HG03280 (cell line): ENCODE measurements at regions not wholly inside any gene's neighbourhood (a gene's known extent, or its start where the extent isn't known, plus 50 kb on each side); places are given as distances from the start of the nearest gene placed in this dataset.
"Not testable (repeated sequence)": the region's sequence is repeated elsewhere in the genome, so short reads cannot be mapped to it uniquely, and the experiment has no call there.

Experiments
- ATAC-seq: cut with Tn5 transposase; IDR thresholded peaks from one replicate; pipeline ENCODE4 v1.9.1; 2021; ENCODE audit warnings: mild to moderate bottlenecking, moderate library complexity; ENCODE audit not compliant: unreplicated experiment

- no peak for ATAC-seq
Observed at GRCh38 chr3:19825193-19825592, 108.8 kb downstream of the EFHB start.

DNA sequence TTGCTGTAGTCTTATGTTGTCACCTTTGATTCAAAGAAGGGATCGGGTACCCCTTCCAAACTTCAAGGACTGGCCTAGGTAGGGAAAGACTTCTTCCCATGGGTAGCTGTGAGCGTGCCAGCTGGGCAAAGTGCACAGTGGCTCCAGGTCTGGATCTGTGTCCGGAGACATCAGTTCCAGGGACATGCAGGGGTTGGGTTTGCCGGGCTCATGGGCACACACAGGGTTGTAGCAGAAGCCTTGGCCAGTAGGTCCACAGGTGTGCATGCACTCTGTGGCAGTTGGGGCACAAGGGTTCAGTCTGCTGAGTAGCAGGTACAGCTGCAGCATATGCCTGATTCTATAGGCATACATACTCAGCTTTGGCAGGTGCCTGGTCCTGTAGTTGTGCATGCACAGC lies 111.2 kb downstream of the EFHB start:
- no peak for ATAC-seq

DNA sequence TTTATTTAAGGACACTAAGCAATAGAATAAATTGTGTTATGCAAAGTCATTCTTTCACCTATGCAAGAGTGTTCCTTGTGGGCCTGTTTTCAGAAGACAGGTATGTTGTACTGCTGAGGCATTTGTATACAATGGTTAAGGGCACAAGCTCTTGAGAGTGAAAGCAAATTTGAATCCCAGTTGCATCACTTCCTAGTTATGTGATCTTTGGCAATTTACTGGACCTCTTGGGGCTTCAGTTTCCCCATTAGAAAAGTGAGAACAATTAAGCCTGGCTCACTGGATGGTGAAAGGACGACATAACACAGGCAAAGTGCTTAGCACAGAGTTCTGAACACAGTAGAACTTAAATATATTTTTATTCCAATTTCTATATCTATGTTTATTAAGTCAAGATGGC lies 117.4 kb downstream of the EFHB start:
- ATAC-seq, result no peak

- no peak for ATAC-seq
Observed at GRCh38 chr3:19815805-19816204, 118.2 kb downstream of the EFHB start.

DNA sequence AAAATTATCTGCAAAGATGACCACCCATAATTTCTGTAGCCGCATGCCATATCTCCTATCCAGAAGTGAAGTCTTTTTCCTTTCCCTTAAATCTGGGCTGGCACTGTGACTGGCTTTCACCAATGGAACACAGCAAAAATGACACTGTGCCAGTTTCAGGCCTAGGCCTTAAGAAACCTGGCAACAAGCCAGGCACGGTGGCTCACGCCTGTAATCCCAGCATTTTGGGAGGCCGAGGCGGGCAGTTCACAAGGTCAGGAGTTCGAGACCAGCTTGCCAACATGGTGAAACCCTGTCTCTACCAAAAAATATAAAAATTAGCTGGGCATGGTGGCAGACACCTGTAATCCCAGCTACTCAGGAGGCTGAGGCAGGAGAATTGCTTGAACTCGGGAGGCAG lies 120.3 kb downstream of the EFHB start:
- not testable (repeated sequence) for ATAC-seq

DNA sequence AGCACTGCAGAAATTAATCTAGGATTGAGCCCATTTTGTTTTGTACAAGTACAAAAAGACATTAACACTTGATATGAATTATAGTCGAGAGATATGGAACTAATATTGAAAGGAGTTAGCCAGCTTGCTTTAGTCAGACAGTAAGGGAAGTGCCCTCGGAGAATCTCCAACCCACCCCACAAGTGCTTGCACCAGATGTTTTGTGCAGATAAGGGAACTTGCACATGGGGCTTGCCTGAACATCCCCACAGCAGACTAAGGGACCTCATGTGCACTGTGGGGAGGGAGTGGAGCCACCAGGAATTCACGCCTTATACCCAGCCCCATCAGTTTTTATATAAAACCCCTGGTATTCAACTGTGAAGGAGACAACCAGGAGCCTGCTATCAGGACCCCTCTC lies 122.3 kb downstream of the EFHB start:
- no peak for ATAC-seq

- no peak for ATAC-seq
Observed at GRCh38 chr3:19808834-19809233, 125.2 kb downstream of the EFHB start.

- ATAC-seq, result no peak
Observed at GRCh38 chr3:19799887-19800286, 134.1 kb downstream of the EFHB start.

GRCh38 chr3:19799115-19799514 lies 134.9 kb downstream of the EFHB start:
- no peak for ATAC-seq

- no peak for ATAC-seq
Observed at GRCh38 chr3:19798324-19798723, 135.7 kb downstream of the EFHB start.

DNA sequence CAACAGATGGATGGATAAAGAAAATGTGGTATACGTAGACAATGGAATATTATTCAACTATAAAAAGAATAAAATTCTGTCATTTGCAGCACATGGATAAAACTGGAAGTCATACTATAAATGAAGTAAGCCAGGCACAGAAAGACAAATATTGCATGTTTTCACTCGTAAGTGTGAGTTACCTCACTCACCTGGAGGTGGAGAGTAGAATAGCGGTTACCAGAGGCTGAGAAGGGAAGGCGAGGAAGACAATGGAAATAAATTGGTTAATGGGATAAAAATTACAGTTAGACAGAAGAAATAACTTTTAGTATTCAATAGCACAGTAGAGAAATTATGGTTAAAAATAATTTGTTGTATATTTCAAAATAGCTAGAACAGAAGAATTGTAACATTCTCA lies 141.6 kb downstream of the EFHB start:
- ATAC-seq, result no peak

- no peak for ATAC-seq
Observed at GRCh38 chr3:19775765-19776164, 158.3 kb downstream of the EFHB start.

DNA sequence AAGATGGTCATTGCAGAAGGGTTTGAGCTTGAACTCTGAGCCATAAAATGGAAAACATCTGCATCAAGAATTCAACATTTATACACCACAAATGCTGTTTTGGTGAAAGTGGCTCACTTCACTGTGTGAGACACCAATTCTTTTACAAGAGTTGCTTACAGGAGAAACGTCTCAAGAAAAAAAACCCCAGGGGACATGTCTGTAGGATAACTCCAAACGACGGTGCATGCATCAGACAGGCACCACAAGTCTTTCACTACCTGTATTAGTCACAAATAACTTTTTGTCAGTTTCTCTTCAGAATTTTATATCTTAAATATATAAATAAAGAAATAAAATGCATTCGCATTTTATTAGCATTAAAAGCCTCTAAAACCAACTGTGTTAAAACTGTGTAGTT lies 164.3 kb downstream of the EFHB start:
- ATAC-seq, result no peak

- no peak for ATAC-seq
Observed at GRCh38 chr3:19765954-19766353, 168.1 kb downstream of the EFHB start.

GRCh38 chr3:19757773-19758172 lies 176.2 kb downstream of the EFHB start:
- no peak for ATAC-seq

- no peak for ATAC-seq
Observed at GRCh38 chr3:19749448-19750017, 184.5 kb downstream of the EFHB start.

- ATAC-seq, result no peak
Observed at GRCh38 chr3:19748782-19749447, 185.1 kb downstream of the EFHB start.

- ATAC-seq, result no peak
Observed at GRCh38 chr3:19744047-19744446, 190.0 kb downstream of the EFHB start.

DNA sequence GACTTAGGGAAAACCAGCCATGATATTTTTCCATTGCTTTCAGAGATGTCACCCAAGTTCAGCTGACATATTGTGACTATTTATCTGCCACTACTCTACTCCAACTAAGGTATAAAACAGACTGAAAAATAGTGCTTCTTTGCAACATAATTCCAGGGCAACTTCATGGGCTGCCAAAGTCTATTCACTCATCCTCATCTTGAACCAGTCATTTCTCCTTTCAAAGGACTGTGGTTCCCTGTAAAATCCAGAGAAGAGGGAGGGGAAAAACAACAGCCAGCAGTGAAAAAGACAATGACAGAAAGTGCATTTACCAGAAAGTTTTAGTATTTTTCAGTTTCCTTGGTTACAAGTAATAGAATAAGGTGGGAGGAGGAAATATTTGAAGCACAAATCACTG lies 191.1 kb downstream of the EFHB start:
- no peak for ATAC-seq

DNA sequence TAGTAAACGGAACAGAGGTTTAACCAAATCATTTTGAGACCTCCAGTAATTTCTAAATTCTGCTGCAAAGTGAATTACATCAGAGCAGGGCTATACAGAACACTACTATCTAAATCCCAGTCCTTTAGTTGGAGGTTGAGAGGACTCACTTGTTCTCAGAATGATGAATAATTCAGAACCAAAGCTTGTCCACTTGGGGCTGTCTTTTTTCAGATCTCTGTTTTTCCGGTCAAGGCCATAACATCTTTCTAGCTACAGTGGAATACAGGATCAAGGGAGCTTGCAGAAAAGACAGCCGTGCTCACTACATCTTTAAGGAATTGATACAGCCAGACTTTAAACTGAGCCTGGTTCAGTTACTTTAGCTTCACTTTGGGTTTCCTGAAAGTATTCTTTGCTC lies 194.5 kb downstream of the EFHB start:
- ATAC-seq, result no peak

DNA sequence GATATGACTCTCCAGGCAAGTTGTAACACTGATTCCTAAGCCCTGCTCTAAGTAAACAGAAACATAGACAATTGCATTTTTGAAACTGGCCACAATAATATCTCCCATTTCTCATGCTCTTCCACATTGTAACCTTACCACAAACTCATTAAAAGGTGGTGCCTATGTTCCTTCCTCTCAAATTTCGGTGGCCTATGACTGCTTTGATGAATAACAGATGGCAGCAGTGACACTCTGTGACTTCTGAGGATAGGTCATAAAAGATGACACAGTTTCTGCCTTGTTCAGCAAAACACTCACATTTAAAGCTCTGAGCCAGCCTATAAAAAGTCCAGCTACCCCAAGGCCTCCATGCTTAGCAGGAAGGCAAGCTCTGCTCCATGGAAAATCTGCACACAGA lies 195.2 kb downstream of the EFHB start:
- ATAC-seq, result no peak

GRCh38 chr3:19735111-19735510 lies 198.9 kb downstream of the EFHB start:
- ATAC-seq, result no peak

DNA sequence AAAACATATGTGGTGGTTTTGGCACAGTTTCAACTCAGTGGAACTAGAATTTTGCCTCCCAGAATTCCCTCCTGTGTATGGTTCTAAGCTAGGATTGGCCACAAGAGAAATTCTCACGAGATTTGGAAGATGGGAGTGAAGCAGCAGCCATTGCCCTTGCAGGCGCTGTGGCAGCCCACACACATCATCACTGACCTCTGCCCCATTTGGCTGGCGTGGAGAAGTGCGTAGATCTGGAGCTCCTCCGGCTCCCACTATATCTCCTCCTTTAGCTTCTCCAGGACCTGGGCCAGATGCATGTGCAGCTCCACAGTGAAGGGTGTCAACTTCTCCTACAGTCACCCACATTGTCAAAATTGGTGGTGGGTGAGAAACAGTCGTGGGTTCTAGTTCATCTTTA lies 199.6 kb downstream of the EFHB start:
- ATAC-seq, result no peak
